HEK293T (cell line): ENCODE measurements at regions not wholly inside any gene's neighbourhood (a gene's known extent, or its start where the extent isn't known, plus 50 kb on each side); places are given as distances from the start of the nearest gene placed in this dataset.

Experiments
- BHLHE40 ChIP-seq: fragments of 450-650 bp; IDR thresholded peaks from 2 replicates; pipeline ENCODE4 v1.6.1; 2016; ENCODE audit warnings: mild to moderate bottlenecking, moderate library complexity, borderline replicate concordance
- CTBP1 ChIP-seq: fragments of 450-650 bp; IDR thresholded peaks from 2 replicates; pipeline ENCODE4 v1.6.1; 2016; ENCODE audit warnings: borderline replicate concordance
- FOXA1 ChIP-seq: fragments of 450-650 bp; IDR thresholded peaks from 2 replicates; pipeline ENCODE4 v1.6.1; 2016; ENCODE audit warnings: mild to moderate bottlenecking
- FOXK2 ChIP-seq: fragments of 450-650 bp; IDR thresholded peaks from 2 replicates; pipeline ENCODE4 v1.6.1; 2016; ENCODE audit warnings: mild to moderate bottlenecking
- FOXM1 ChIP-seq: fragments of 450-650 bp; IDR thresholded peaks from 2 replicates; pipeline ENCODE4 v1.6.1; 2017; ENCODE audit warnings: mild to moderate bottlenecking, borderline replicate concordance
- HDGF ChIP-seq: fragments of 450-650 bp; IDR thresholded peaks from 2 replicates; pipeline ENCODE4 v1.6.1; 2017; ENCODE audit warnings: antibody characterized with exemption, borderline replicate concordance
- NFRKB ChIP-seq: fragments of 450-650 bp; IDR thresholded peaks from 2 replicates; pipeline ENCODE4 v1.6.1; 2016; ENCODE audit warnings: mild to moderate bottlenecking, moderate library complexity
- SP1 ChIP-seq: fragments of 450-650 bp; IDR thresholded peaks from 2 replicates; pipeline ENCODE4 v1.6.1; 2017
- SUZ12 ChIP-seq: fragments of 450-650 bp; IDR thresholded peaks from 2 replicates; pipeline ENCODE4 v1.6.1; 2016; ENCODE audit warnings: mild to moderate bottlenecking
- TARDBP ChIP-seq: fragments of 450-650 bp; IDR thresholded peaks from 2 replicates; pipeline ENCODE4 v1.6.1; 2016
- ZNF384 ChIP-seq: fragments of 450-650 bp; IDR thresholded peaks from 2 replicates; pipeline ENCODE4 v1.6.1; 2016
- TF ChIP-seq, protein P1 (sequence below): fragments of 450-650 bp; IDR thresholded peaks from 2 replicates; pipeline ENCODE4 v1.6.1; 2016

DNA sequence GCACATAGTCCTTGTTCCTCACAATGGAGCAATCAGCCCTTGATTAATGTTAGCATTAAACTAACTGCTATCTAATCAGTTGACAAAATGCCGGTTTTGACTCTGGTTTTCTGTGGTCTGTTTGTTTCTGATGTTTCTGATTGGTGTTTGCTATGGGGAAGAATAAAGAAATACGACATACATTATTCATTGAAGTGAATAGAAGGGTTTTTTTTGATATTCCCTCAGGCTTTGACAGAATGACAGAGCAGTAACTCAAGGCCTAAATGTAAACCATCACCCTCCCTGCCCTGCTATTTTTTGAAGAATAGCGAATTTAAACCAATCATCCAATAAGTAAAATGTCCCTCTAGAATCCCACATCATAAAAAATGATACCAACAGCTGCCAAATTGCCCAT, 65.5 kb upstream of the HS3ST1 start:
- TF ChIP-seq ZNF384 (no peak), CTBP1 (no peak), FOXA1 (no peak), HDGF (no peak), SP1 (no peak), FOXM1 (no peak), FOXK2 (no peak), SUZ12 (no peak), TARDBP (no peak), BHLHE40 (no peak), NFRKB (no peak)
- TF ChIP-seq, protein P1, sequence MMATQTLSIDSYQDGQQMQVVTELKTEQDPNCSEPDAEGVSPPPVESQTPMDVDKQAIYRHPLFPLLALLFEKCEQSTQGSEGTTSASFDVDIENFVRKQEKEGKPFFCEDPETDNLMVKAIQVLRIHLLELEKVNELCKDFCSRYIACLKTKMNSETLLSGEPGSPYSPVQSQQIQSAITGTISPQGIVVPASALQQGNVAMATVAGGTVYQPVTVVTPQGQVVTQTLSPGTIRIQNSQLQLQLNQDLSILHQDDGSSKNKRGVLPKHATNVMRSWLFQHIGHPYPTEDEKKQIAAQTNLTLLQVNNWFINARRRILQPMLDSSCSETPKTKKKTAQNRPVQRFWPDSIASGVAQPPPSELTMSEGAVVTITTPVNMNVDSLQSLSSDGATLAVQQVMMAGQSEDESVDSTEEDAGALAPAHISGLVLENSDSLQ, result no peak
